Panc1 (cell line): ENCODE measurements at regions not wholly inside any gene's neighbourhood (a gene's known extent, or its start where the extent isn't known, plus 50 kb on each side); places are given as distances from the start of the nearest gene placed in this dataset.

Experiments
- POLR2AphosphoS5 ChIP-seq: IDR thresholded peaks from 2 replicates; pipeline ENCODE4 v1.6.1; 2012; ENCODE audit warnings: mild to moderate bottlenecking, low read depth, low read length, moderate library complexity
- TF ChIP-seq, protein P1 (sequence below): fragments of 450-650 bp; IDR thresholded peaks from 2 replicates; pipeline ENCODE4 v1.5.1; 2017; ENCODE audit warnings: mild to moderate bottlenecking
- TF ChIP-seq, protein P2 (sequence below), 2 experiments: IDR thresholded peaks; 2 replicates each; pipeline ENCODE4 v1.6.1; 2011 to 2012; ENCODE audit warnings: low read depth in 2 of 2, control low read depth in 1 of 2, low read length in 1 of 2, mild to moderate bottlenecking in 1 of 2, moderate library complexity in 1 of 2; ENCODE audit not compliant: insufficient read depth in 1 of 2

DNA sequence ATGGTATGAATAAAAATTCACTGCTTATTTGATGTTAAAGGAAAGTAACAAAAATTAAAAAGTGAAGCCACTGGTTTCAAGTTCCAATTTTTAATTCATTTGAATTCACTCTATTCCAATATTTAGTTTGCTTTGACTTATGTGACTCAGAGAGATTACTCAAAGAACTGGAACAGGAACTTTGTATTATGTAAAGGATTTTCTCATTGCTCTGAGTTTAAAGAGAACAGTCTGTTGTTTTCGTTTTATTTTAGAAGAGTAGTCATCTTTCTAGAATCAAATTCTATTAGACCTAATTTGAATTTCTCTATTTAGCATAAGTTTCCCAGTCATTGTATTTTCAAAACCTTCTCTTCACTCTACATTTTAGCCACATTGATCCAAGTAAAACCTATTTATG lies 300.1 kb upstream of the SLC8A1 start:
- TF ChIP-seq, protein P1, sequence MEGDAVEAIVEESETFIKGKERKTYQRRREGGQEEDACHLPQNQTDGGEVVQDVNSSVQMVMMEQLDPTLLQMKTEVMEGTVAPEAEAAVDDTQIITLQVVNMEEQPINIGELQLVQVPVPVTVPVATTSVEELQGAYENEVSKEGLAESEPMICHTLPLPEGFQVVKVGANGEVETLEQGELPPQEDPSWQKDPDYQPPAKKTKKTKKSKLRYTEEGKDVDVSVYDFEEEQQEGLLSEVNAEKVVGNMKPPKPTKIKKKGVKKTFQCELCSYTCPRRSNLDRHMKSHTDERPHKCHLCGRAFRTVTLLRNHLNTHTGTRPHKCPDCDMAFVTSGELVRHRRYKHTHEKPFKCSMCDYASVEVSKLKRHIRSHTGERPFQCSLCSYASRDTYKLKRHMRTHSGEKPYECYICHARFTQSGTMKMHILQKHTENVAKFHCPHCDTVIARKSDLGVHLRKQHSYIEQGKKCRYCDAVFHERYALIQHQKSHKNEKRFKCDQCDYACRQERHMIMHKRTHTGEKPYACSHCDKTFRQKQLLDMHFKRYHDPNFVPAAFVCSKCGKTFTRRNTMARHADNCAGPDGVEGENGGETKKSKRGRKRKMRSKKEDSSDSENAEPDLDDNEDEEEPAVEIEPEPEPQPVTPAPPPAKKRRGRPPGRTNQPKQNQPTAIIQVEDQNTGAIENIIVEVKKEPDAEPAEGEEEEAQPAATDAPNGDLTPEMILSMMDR, result no peak
- TF ChIP-seq, protein P2, sequence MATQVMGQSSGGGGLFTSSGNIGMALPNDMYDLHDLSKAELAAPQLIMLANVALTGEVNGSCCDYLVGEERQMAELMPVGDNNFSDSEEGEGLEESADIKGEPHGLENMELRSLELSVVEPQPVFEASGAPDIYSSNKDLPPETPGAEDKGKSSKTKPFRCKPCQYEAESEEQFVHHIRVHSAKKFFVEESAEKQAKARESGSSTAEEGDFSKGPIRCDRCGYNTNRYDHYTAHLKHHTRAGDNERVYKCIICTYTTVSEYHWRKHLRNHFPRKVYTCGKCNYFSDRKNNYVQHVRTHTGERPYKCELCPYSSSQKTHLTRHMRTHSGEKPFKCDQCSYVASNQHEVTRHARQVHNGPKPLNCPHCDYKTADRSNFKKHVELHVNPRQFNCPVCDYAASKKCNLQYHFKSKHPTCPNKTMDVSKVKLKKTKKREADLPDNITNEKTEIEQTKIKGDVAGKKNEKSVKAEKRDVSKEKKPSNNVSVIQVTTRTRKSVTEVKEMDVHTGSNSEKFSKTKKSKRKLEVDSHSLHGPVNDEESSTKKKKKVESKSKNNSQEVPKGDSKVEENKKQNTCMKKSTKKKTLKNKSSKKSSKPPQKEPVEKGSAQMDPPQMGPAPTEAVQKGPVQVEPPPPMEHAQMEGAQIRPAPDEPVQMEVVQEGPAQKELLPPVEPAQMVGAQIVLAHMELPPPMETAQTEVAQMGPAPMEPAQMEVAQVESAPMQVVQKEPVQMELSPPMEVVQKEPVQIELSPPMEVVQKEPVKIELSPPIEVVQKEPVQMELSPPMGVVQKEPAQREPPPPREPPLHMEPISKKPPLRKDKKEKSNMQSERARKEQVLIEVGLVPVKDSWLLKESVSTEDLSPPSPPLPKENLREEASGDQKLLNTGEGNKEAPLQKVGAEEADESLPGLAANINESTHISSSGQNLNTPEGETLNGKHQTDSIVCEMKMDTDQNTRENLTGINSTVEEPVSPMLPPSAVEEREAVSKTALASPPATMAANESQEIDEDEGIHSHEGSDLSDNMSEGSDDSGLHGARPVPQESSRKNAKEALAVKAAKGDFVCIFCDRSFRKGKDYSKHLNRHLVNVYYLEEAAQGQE (IDR thresholded peaks at IDR 0.05; ENCODE audit: insufficient read depth in 1 of 2, low read depth in 2 of 2, low read length in 1 of 2), result no peak
- no peak for TF ChIP-seq POLR2AphosphoS5
